Epithelial cell of proximal tubule (primary cell): ENCODE measurements at regions not wholly inside any gene's neighbourhood (a gene's known extent, or its start where the extent isn't known, plus 50 kb on each side); places are given as distances from the start of the nearest gene placed in this dataset.

Source experiments
- DNase-seq: peaks from one replicate; pipeline ENCODE4 v3.0.0-alpha.2; 2011; ENCODE audit warnings: low read depth
- H3K4me3 ChIP-seq: 2 replicates; pipeline ENCODE4 v1.5.1; 2011; ENCODE audit warnings: low read depth, mild to moderate bottlenecking, low read length
- TF ChIP-seq, protein P1 (sequence below): conservative IDR thresholded peaks from 2 replicates; pipeline ENCODE4 v1.5.1; 2012; ENCODE audit warnings: low read depth, mild to moderate bottlenecking, low read length

- no peak for DNase-seq
- TF ChIP-seq, protein P1, sequence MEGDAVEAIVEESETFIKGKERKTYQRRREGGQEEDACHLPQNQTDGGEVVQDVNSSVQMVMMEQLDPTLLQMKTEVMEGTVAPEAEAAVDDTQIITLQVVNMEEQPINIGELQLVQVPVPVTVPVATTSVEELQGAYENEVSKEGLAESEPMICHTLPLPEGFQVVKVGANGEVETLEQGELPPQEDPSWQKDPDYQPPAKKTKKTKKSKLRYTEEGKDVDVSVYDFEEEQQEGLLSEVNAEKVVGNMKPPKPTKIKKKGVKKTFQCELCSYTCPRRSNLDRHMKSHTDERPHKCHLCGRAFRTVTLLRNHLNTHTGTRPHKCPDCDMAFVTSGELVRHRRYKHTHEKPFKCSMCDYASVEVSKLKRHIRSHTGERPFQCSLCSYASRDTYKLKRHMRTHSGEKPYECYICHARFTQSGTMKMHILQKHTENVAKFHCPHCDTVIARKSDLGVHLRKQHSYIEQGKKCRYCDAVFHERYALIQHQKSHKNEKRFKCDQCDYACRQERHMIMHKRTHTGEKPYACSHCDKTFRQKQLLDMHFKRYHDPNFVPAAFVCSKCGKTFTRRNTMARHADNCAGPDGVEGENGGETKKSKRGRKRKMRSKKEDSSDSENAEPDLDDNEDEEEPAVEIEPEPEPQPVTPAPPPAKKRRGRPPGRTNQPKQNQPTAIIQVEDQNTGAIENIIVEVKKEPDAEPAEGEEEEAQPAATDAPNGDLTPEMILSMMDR = no peak
- H3K4me3 ChIP-seq = no peak overlapping the region
Observed at GRCh38 chr22:48513929-48514328, 1313.7 kb downstream of the BRD1 start.

GRCh38 chr22:48513446-48513845 is 1314.2 kb downstream of the BRD1 start:
- DNase-seq = no peak
- H3K4me3 ChIP-seq = no peak overlapping the region
- TF ChIP-seq, protein P1 = no peak

DNA sequence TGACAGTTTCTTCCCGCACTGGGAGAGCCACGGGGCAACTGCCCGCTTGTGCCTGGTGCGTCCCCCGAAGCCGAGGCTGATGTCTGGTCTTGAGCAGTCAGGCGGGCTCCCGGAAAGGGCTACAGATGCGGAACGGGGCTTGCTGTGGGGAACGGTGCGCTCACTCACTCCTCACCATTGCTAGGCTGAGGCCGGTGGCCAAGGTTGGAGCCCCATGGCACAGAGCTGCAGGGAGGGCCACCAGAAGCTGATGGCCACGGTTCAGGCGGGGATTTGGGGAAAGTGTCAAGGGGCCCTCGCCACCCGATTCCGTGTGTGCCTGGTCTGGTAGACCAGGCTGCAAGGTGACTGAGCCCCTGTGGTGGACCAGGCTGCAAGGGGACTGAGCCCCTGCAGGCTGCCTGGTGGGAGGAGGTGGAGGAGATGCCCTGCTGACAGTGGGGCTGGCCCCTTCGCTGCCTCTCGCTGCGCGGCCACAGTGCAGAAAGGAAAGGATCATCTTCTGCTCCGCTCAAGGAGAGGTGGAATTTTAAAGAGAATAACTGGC is 1315.8 kb downstream of the BRD1 start:
- DNase-seq = no peak
- TF ChIP-seq, protein P1 = no peak
- no peak overlapping the region for H3K4me3 ChIP-seq

DNA sequence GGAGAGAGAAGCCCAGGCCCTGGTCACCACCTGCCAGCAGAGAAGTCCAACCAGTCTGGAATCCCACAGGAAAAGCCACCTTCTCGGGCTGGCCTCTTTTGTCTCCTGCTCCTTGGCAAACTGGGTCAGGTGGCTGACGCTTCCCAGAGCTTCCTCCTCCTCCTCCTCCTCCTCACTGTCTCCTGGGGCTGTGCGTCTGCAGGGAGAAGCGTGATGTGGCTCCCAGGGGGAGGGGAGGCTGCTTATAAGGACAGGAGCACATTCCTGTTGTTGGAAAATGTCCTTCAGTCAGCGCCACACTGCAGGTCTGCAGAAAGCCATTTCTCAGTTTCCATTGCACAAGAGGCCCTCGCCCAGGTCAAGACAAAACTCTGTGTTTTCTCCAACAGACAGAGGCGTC is 1316.5 kb downstream of the BRD1 start:
- TF ChIP-seq, protein P1 = no peak
- no peak for DNase-seq
- H3K4me3 ChIP-seq = no peak overlapping the region

- TF ChIP-seq, protein P1 = no peak
- no peak for DNase-seq
Observed at GRCh38 chr22:48510599-48510998, 1317.1 kb downstream of the BRD1 start.

DNA sequence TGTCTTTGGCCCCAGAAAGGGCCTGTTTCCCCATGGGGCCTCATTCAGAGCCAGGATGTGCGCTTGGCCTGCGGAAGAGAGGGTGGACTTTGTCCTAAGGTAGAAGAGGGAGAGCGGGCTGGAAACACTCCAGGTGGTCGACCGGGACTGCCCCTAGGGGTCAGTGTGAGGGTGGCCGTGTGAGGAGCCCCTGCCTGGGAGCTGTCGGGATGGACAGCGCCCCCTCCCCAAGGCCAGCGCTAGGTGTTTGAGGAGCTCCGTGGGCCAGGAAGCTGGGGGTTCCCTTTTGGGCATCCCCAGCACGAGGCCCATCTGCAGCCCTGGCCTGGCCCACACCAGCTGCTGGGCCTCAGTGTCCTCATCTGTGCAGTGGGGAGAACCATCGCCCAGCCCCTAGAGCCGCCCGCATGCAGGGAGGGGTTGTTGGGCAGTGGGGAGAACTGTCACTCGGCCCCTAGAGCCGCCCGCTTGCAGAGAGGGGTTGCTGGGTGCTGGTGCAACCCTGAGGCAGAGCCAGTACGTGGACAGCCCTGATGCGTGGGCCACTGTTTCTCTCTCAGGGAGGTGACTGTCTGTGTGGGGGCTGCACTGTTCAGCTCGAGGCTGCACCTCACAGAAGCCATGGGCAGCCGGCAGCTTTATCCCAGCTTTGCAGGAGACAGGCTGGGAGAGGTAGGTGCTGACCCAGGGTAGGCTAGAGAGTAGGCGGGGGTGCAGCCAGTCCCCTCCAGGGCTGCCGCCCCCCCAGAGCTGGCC is 1319.9 kb downstream of the BRD1 start:
- DNase-seq = no peak
- TF ChIP-seq, protein P1 = no peak
- H3K4me3 ChIP-seq = no peak overlapping the region

More at GRCh38 chr22:48510599-48510998, 1317.1 kb downstream of the BRD1 start:
- no peak overlapping the region for H3K4me3 ChIP-seq

GRCh38 chr22:48507171-48507570 is 1320.5 kb downstream of the BRD1 start:
- no peak for DNase-seq
- no peak overlapping the region for H3K4me3 ChIP-seq
- TF ChIP-seq, protein P1 = no peak
